GM19372 (cell line): ENCODE measurements at regions not wholly inside any gene's neighbourhood (a gene's known extent, or its start where the extent isn't known, plus 50 kb on each side); places are given as distances from the start of the nearest gene placed in this dataset.
A peak's percentile ranks its signal among the peaks of the same experiment; 100 is the strongest.

ENCODE experiments used
- ATAC-seq: cut with Tn5 transposase; IDR thresholded peaks from one replicate; pipeline ENCODE4 v1.9.1; 2021; ENCODE audit warnings: mild to moderate bottlenecking, low read depth, moderate library complexity; ENCODE audit not compliant: unreplicated experiment

DNA sequence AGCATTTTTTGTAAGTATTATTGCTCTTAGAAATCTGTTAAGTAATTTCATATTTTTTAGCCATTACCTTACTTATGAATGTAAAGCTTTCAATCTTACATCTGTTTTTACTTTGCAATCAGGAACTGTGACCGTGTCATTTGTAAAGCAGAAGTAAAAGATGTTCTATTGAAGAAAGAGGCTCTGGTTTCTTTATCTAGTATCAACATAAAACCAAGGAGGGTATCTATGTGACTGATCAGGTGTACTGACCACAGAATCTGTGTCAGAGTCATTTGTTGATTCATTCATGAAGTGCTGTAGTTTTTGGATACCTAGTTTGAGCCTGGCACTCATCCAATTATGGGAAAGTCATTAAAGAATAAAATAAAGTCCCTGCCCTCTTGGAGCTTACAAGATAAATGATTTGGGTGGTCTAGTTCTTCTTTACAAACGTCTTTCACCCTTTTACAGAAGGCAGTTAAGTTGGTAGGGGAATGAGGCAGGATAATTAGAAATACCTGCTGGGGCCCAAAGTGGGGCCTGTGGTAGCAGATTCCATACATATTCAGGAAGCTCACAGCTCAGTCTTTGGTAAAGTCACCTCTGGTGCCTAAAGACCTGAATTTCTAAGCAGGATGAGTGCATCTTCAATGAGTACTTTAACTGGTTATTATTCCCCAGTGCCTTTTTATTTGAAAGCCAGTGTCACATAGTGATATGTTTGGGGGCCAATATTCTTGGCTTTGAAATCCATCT is 260.6 kb upstream of the NT5C1B start:
- ATAC-seq, result peak; percentile 55

DNA sequence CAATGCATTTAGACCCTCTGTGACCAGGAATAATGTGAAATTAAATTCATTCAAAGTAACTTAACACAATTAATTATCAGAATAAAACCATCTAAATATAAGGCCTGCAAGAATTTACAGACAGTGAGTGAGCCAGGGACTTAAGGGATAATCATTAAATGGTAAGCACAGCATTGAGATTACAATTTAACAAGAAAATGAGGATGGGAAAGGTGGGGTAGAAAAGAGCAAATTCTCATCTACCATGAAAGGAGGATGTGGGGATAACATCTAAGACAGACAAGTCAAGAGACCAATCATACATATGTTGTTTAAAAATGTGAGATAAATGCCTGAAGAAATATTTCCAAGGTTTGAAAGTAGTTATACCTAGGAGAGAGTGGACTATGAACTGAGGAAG is 259.3 kb upstream of the NT5C1B start:
- ATAC-seq, result no peak

DNA sequence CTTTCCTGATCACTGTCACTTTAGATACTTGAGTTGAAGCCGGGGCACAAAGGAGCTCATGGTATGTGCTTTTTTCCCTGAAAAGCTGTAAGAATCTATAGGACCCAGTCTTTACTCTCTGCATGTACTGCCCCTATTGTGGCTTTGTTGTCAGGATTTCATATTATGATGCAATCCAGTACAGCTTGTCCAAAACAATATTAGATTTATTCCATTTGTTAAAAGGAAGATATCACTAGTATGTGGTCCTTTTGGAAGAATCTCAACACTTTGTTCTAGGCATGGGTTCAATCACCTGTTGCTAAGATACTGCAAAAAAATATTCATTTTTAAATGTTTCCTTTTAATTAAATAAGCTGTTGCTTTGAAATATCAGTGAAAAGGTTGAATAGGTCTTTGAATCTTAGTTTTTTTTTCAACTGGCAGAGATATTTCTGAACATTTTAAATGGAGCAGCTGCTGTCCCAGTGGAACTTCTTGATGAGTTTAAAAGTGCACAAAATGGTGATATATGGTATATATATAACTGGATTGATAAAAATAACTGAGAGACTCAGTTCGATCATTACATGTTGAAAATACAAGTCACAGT is 256.6 kb upstream of the NT5C1B start:
- ATAC-seq, result no peak

DNA sequence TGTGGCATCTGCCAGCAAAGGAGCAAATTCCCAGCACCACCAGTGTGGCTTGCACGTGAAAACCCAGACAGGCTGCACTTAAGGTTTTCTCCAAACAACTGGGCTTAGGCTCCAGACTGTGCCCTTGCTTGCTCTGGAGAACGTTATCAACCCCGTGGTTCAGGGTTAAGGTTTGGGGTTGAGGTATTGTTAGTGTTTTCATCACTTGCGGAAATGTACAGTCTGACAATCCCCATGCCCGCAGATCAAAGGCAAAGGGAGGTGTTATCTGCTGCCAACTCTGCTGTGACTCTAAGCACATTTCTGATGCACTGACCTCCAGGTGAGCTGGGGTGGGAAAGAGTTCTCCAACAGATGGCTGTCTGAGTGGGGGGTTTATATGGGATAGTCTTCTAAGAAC is 253.5 kb upstream of the NT5C1B start:
- no peak for ATAC-seq

DNA sequence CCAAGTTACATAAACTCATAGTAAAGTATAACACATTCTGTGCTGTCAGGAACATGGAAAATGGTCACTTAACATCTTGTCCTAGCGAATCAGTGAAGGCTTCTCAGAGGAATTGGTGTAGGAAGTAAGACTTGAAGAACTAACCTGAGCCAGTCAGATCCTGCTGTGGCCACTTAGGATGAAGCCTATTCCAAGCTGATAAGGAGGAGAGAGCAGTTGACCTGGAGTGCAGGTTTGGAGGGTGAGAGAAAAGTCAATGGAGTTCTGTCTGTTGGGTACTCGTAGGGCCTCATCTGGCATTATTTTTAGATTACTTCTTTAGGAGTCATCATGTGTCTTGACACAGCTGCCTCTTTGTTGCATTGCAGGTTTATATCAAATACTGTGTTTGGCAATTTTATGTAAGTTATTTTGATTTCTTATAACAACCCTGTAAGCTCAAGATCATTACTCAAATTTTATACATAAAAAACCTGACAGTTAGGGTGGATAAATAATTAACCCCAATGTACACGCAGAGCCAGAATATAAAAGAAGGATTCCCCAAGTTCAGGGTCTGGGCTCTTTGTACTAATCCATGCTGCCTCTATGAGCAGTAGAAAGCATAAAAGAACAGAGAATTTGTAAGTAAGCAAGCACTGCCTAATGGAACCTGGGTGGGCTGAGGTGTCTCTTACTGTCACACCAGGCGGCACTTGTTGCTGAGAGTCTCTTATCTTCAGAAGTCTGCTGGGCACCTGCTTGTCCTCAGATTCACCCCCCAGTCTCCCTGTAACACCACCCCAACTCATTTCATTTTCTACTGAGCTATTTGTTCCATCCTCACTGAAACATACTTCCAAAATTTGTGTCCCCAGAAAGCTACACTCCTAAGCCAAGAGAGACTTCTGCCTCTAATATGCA is 252.1 kb upstream of the NT5C1B start:
- ATAC-seq, result no peak

DNA sequence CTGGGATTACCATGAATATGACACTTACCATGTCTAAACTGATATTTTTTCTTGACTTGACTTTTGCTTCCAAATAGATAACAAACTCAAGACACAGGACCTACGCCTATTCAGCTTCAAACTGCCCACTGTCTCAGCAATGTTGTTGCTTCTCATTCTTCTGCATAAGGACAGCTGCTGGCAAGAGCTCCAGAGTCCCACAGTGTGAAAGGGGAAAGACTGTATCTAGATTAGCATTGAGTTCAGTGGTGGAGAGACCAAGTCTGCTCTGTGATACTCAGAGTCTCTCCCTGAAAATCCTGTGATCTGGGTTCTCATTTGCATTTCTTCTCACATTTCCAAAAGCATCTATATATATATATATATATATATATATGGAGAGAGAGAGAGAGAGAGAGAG is 247.9 kb upstream of the NT5C1B start:
- no peak for ATAC-seq

DNA sequence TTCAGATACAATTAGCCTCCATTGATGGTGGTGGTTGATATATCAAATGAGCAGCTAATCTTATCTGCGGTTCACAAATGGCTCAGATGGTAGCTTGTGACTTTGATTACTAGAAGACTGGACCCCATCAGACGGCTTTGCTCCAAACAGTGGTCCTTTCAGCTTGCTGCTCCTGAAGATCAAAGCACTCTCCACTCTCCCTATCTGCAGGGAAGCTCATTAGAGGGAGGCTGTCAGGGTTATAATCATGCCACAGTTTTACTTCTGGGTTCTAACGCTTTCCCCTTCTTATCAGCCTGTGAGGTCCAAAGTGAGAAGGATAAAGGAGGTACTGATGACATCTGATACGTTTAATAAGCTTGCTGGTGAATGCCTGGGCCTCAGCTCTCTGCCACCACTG is 247.1 kb upstream of the NT5C1B start:
- ATAC-seq, result no peak

DNA sequence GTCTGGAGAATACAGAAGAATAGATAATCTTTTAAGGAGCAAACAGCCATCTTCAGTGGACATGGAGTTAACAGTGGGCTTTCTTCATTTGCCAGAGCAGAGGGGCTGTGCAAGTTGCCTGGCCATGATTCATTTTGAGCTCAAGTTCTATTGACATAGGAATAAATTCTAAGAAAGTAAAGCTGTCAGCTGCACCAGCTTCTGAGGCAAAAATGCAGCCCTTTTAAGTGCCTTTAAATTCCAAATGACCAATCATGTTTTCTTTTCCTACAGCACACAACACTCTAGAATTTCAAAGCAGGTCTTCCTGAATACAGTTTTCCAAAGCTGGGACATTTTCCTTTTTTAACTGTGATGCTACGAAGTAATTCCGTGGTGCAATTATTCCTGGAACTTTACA is 246.4 kb upstream of the NT5C1B start:
- no peak for ATAC-seq

DNA sequence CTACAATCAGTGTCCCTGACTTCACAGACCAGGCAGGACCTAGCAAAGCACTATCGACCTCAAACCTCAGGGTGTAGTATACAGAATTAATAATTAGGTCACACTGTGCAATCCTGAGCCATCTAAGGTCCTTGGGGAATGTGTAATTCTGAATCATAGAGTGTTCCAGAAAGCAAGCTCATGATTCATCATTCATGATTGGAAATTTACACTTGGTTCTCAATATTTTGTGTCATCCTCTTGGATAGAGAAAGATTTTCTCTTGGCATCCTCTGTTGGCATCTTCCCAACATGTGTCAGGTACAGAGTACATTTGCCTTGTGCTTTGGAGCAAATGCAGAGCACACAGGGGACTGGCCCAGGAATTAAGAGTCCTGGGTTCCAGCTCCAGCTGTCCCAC is 245.0 kb upstream of the NT5C1B start:
- no peak for ATAC-seq

DNA sequence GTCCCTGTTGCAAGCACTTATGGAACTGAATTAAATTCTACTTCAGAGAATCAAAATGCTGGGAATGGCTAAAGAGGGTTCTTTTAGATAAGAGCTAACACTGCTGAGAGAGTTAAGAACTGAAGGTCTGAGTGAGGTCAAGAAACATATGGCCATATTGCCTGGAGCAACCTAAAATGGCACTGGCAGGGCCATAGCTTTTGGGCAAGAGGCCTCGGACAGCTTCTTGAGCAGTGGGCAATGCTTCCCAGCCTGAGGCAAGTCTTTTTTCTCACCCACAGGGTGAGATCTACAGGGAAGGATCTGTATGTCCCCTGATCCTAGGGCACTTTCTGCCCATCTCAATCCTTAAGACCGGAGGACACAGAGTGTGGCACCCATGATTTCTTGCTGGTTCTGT is 244.6 kb upstream of the NT5C1B start:
- no peak for ATAC-seq

DNA sequence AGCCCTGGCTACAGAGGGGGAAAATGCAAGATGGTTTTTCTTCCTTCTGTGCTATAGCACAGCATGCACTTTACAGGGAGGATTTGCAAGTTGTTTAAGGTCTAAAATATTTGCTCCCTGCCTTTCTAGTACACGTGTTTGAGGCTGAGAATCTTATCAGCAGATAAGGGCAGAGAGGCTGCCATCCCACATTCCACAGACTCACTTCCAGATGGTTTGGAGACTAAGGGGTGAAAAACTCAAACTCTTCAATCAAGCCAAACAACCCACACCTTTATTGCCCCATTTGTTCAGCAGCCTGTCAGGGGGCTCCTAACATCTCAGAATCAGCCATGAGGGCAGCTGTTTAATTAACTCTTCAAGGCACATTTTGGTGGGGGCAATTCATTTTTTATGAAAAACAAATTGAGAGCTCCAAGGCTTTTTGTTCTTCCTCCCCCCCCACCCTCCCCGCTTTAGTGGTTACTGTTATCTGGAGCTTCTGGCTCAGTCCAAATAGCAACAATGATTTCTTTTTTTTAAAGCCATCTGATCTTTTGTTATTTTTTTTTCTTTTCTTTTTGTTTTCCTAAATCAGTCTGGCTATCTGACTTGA is 242.6 kb upstream of the NT5C1B start:
- ATAC-seq, result no peak

DNA sequence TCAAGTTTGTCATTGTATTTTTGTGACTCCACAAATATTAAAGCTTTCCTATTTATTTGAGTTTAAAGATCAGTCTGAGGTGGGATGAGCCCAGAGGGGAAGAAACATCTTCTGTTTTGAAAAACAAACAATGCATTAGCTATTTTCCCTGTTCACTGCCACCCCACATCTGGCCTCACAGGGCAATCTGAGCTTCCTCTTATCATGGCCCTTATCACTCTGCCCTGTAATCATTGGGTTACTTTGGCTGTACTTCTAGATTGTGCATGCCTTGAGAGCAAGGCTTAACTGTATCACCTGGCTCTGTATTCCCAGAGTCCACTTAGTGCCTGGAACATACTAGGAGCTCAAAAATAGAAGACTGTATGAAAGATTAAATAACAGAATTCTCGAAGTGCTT is 241.6 kb upstream of the NT5C1B start:
- ATAC-seq, result no peak

DNA sequence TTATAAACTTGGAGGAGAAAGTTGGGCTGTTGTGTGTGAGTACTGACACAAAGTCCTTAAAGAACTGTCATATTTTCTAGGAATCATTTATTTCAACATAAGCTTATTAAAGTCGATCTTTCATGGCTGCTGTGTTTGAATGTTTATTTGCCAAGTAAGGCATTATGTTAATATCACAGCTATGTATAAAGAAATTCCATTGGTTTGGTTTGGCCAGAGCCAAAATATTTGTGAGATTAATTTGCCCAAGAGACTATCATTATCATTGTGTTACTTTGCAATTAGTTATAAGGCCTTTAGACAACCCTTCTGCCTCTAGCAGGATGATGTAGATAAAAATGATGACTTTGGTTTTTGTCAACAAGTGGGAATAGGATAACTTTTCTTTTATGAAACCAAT is 240.6 kb upstream of the NT5C1B start:
- ATAC-seq, result no peak

DNA sequence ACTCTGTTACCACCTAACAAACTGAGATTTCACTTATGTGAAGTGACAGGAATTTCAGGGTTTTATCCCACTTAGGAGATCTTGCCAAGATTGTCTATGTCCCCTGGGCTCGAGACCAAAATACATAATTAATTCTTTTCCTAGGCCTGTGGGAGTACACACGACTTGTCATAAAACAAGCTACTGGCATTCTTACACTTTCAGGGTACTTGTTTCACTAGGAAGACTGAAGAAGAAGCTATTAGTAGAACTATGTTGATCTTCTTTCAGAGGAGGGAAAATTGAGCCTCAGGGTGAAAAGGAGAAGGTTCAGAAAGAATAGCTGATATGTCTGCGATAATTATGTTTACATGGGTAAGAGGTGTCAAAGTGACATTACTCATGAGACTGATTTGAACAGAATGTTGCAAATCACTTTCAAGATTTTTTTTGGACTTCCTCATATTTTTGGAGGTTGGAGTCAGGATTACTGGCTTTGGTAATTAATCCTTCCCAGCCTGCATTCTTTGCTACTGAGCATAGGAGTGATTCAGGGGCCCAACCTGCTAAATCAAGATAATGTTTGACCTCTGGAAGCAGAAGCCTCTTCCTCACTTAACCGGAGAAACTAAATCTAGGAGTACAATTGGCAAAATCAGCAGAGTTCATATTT is 240.0 kb upstream of the NT5C1B start:
- ATAC-seq, result no peak

DNA sequence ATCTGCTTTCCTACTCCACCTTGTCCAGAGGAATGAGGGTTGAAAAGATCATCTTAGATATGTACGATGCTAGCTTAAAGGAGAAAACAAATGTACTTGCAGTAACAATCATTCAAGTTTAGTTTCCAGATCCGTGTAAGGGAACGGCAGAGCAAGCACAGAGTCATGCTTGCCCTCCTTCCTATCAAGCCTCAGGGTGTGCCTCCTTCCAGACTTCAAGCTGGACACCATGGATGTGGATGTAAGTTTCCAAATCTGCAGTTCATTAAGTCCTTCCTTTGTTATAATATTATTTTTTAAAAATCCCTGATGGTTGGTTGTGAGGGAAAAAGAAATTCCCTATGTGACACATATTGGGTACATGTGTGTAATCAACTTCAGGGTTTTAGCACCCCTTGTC is 238.9 kb upstream of the NT5C1B start:
- no peak for ATAC-seq

DNA sequence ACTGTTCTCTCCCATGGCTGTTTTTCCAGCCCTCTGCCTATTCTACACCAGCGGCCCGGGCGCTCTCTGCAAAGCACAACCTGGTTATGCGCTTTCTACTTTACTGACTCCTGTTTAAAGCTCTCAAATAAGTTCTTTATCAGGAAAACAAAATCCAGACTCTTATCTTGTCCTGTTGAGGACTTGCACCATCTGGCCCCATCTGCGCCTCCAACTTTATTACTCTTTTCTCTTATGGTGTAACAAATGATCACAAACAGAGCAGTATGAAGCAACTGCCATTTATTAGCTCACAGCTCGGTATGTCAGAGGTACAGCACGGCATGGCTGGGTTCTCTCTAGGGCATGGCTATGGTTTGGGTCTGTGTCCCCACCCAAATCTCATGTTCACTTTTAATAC is 236.5 kb upstream of the NT5C1B start:
- ATAC-seq, result no peak

DNA sequence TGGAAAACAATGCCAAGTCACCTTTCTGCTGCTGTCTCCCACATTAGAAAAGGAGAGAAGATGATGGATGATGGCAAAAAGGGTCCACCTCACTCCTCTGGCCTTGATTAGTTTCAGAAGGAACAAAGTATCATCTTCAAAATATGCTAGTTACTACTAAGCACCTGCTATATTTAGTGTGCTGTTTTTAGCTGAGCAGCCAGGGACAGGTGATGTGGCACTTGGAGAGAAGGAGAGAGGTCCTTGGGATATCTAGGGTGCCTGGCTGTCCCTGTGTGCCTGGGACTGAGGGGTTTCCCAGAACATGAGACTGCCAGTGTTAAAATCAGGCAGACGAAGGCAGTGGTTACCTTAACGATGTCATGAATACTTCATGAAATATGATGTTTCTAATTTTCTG is 235.5 kb upstream of the NT5C1B start:
- ATAC-seq, result no peak

DNA sequence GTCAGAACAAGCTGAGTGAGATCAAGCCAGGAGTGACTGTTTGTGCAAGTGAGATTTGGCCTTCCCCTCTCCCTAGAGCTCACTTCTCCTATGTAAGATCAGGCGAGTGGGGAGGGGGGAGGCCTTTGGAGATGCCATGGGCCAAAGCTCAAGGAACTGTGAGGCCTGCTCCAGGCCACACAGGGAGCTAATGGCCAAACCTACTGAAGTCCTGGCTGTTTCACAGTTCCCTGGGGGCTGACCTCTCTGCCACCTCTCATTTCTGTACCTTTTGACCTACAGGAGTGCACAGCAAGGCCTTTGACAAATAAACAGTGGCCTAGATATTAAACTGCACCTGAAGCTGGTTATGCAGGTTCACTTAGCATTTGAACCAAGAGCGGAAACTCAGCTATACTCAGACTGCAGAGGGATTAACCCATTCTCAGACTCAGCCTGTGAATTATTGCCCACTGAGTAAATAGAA is 235.0 kb upstream of the NT5C1B start:
- ATAC-seq, result no peak

DNA sequence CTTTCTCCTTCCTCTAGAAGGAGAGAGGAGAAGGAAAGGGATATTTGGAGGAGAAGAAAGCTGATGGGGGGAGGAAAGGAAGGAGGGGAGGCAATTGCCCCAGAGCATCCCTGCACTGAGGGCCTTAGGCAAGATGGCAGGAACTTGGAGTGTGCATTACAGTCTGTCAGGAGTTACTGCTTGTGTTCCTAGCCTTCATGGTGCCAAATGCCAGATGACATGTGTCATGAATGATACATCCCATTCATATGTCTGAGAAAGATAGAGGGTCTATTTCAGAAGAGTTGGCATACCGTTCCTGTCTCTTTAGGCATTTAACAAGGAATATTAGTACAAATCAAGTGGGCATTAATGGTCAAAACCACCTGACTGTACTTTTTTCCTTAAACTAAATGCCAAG is 232.1 kb upstream of the NT5C1B start:
- no peak for ATAC-seq

DNA sequence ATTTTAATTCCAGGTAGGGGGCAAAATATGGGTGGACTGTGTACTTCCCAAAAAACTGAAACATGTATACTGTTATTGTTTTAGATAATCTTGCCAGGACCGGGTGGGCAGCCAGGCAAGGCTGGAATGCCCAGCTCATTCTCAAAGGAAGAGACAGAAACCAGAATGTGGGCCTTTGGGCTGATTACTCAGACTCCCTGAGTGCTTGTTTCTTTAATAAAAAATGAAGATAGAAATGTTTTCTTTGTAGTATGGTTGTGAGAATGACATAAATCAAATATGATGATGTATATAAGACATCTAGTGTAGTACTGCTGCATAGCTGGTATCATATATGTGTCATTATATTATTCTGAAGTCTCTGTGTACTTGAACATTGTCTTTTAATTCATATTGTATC is 231.6 kb upstream of the NT5C1B start:
- ATAC-seq, result no peak

DNA sequence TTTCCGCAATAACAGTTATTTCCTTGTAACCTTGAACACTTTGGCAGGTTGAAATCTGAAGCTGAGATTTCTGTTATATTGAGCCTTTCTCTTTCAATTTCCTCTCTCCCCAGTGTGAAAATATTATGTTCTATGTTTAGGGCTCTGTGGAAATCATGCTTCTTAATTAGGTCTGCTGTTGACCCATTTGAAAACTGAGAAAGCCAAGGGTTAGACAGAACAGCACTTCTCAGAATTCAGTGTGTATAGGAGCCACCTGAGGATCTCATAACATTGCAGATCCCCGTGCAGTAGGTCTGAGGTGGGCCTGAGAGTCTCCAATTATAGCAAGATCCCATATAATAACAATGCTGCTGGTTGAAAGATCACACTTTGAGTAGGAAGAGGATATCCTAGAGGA is 230.2 kb upstream of the NT5C1B start:
- ATAC-seq, result no peak
